ENCODE measurements at regions not wholly inside any gene's neighbourhood (a gene's known extent, or its start where the extent isn't known, plus 50 kb on each side); places are given as distances from the start of the nearest gene placed in this dataset.
A peak's percentile ranks its signal among the peaks of the same experiment; 100 is the strongest.

DNA sequence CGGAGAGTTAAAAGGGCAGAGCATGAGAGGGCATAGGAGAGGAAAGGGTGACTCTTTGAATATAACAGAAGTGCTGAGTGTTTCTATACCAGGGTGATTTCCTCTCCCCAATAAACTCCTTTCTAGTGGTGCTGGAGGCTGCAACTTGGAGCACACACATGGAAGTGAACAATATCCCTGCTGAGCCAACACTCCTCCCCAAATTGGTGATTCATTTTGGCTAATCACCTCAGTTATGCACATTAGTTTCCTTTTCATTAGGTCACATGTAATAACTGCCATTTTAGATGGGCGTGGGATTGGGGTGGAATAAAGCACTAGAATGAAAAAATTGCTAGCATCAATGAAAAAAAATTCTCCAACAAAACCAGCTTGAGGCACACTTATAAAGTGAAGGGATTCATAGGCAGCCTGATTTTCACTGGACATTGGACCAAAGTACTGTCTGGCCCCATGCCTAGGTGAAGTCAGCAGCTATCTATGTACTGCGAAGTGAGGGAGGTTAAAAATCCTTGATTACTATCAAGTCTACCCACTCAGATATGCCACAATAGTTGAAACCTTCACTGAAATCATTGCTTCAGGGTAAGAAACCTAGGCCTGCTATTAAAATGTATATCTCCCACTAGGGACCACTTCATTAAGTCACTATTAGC lies 174.0 kb downstream of the GLUD2 start:
- no peak overlapping the region for H3K4me3 Mint-ChIP-seq

DNA sequence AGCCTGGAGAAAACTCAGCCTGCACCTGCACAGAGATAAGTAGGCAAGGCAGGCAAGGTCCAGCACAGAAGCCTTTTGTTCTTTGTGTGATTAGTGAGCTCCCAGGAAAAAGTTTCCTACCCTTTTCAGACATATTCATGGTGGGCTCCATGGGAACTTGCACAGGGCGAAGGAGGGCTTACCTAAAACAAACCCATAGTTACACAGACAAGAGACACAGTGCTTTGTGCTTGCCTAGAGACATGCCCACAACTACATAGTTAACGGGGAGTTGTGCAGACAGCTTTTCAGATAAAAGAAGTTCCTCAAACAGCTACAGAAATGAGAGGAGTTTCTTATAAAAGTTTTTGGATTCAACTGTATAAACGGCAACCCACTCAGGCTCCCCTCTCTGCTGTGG lies 180.5 kb downstream of the GLUD2 start:
- H3K4me3 Mint-ChIP-seq, result no peak overlapping the region
- no peaks in the 10 kb centered on the region for H3K27me3 Mint-ChIP-seq
- ATAC-seq (replicated peaks), result no peak
- no peaks in the 10 kb centered on the region for H3K4me1 Mint-ChIP-seq
- no peaks in the 10 kb centered on the region for H3K9me3 Mint-ChIP-seq
- H3K27ac Mint-ChIP-seq, result no peak overlapping the region
- no peaks in the 10 kb centered on the region for H3K36me3 Mint-ChIP-seq (ENCODE audit: low read depth)

More for the DNA sequence above, 174.0 kb downstream of the GLUD2 start:
- no peaks in the 10 kb centered on the region for H3K36me3 Mint-ChIP-seq (ENCODE audit: low read depth)
- H3K9me3 Mint-ChIP-seq, result no peaks in the 10 kb centered on the region
- no peaks in the 10 kb centered on the region for H3K4me1 Mint-ChIP-seq
- H3K27me3 Mint-ChIP-seq, result no peaks in the 10 kb centered on the region
- ATAC-seq (replicated peaks), result no peak
- H3K27ac Mint-ChIP-seq, result no peak overlapping the region

DNA sequence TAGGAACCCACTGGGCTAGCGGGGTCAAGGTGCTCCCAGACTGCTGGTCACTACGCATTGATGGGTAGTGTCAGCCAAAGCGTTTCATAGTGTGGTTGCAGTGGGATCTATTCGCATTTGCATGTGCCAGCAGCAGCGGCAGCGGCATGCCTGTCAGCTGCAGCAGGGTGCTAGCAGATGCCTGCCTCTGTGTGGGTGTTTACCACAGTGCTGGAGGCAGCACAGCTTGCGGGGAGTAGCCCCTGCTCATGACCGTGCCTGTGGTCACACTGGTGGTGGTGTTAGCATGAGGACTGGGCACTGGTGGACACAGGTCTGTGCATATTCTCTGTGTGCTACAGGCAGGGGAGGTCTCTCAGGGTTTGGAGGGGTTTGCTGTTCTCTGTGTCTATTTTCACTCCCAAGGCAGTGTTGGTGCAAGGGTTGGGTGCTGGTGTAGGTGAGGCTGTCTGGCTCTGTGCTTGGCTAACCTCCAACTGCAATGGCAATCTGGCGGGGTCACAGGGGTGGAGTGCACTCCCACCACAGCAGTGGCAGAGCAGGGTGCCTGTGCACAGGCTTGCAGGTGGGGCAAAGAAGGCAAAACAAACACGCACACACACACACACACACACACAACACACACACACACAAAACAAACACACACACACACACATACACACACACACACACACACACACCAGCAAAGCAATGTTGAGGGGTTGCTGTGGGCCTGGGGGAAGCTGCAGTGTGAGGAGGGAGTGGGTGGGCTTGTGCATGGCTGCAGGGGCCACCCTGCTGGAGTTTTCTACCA lies 184.4 kb downstream of the GLUD2 start:
- Mint-ChIP-seq H3K27ac (no peak overlapping the region), H3K4me1 (no peaks in the 10 kb centered on the region), H3K27me3 (no peaks in the 10 kb centered on the region), H3K4me3 (no peak overlapping the region), H3K36me3 (ENCODE audit: low read depth) (no peaks in the 10 kb centered on the region), H3K9me3 (no peaks in the 10 kb centered on the region)
- ATAC-seq (replicated peaks), result no peak

DNA sequence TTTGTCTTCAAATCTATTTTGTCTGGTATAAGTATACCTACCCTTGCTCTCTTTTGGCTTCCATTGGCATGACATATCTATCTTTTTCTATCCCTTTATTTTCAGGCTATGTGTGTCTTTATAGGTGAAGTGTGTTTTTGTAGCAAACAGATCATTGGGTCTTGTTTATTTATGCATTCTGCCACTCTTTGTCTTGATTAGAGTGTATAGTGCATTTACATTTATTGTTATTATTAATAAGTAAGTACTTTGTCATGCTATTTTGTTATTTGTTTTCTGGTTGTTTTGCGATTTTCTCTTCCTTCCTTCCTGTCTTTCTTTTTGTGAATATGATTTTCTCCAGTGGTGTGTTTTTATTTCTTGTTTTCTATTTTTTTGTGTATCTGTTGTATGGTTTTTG lies 188.6 kb downstream of the GLUD2 start:
- Mint-ChIP-seq H3K27me3 (no peaks in the 10 kb centered on the region), H3K9me3 (no peaks in the 10 kb centered on the region), H3K4me3 (no peak overlapping the region), H3K36me3 (ENCODE audit: low read depth) (no peaks in the 10 kb centered on the region), H3K4me1 (no peaks in the 10 kb centered on the region), H3K27ac (no peak overlapping the region)
- ATAC-seq (replicated peaks), result no peak

DNA sequence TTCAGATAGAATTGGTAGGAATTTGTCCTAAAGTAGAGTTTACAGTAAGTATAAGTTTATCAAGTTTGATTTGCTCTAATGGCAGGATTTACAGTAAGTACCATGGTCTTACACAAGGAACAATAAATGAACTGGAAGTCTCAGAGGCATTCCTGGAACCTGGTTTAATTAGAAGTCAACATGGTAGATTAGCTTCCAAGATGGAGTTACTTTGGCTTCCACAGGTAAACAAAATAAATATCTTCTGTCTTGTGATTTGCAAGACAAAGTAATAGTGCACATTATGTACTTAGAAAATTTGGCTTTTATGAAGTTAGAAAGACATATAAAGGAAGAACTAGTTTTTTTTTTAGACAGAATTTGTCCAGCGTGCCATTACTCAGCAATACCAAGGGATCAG lies 190.7 kb downstream of the GLUD2 start:
- no peaks in the 10 kb centered on the region for H3K4me1 Mint-ChIP-seq
- peaks cover 6% of the 10 kb centered on the region for H3K27me3 Mint-ChIP-seq
- no peak overlapping the region for H3K27ac Mint-ChIP-seq
- H3K9me3 Mint-ChIP-seq, result peaks cover 4% of the 10 kb centered on the region
- no peak overlapping the region for H3K4me3 Mint-ChIP-seq
- no peak for ATAC-seq (replicated peaks)
- H3K36me3 Mint-ChIP-seq (ENCODE audit: low read depth), result no peaks in the 10 kb centered on the region

DNA sequence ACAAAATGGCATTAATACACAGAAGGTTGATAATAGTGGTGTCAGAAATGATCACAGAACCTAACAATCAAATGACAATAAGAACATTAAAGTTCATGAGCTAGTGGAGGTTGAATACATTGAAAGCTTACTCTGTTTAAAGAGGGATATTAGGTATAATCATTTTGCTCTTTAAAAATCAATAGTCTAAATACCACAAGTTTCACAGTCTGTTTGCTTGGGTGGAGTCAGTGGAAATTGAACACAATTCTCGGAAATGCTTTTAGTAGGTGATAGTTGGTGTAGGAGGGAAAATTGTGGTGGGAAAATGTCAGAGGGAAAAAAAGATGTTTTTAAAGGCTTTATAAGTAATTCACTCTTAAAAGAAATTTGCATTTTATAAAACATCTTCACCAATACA lies 197.1 kb downstream of the GLUD2 start:
- peaks cover 4% of the 10 kb centered on the region for H3K9me3 Mint-ChIP-seq
- no peak overlapping the region for H3K27ac Mint-ChIP-seq
- H3K36me3 Mint-ChIP-seq (ENCODE audit: low read depth), result no peaks in the 10 kb centered on the region
- no peak for ATAC-seq (replicated peaks)
- peaks cover 6% of the 10 kb centered on the region for H3K27me3 Mint-ChIP-seq
- H3K4me1 Mint-ChIP-seq, result no peaks in the 10 kb centered on the region
- no peak overlapping the region for H3K4me3 Mint-ChIP-seq

DNA sequence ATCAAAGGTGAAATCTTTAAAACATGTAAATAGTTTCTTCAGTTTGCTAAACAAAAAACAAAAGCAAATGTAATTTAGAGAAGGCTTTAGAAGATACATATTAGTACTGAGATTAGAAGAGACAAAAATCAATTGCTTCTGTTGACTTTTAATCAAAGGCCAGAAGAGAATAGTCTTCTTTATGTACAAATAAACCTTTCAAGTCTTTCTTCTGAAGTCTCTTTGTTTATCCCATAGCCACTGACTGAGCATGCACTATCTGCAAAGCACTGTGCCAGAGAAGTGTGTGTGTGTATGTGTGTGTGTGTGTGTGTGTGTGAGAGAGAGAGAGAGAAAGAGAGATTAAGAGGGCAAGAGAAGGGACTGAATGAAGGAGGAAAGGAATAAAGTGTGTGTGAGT lies 198.4 kb downstream of the GLUD2 start:
- no peaks in the 10 kb centered on the region for H3K4me1 Mint-ChIP-seq
- peaks cover 6% of the 10 kb centered on the region for H3K27me3 Mint-ChIP-seq
- no peak overlapping the region for H3K27ac Mint-ChIP-seq
- no peaks in the 10 kb centered on the region for H3K36me3 Mint-ChIP-seq (ENCODE audit: low read depth)
- peaks cover 4% of the 10 kb centered on the region for H3K9me3 Mint-ChIP-seq
- ATAC-seq (replicated peaks), result no peak
- H3K4me3 Mint-ChIP-seq, result no peak overlapping the region

DNA sequence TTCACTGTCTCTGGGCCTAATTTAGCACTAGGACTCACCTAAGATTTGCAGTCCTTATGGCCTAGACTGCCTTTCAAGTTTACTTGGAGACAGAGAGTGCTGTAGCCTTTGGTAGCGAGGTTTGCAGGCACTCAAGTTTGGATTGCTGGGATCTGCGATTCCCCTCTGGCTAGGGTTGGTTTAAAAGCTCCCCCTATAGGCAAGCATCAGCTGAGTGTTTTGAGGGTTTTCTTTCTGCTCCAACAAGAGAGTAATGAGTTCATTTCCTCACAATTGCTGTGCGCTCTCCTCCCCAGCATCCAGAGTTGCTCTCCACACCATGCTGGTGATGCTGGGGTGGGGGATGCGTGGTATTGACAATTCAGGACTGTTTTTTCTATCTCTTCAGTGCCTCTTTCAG lies 206.9 kb downstream of the GLUD2 start:
- no peaks in the 10 kb centered on the region for H3K9me3 Mint-ChIP-seq
- H3K27ac Mint-ChIP-seq, result no peak overlapping the region
- H3K4me1 Mint-ChIP-seq, result no peaks in the 10 kb centered on the region
- no peaks in the 10 kb centered on the region for H3K36me3 Mint-ChIP-seq (ENCODE audit: low read depth)
- H3K27me3 Mint-ChIP-seq, result no peaks in the 10 kb centered on the region
- H3K4me3 Mint-ChIP-seq, result no peak overlapping the region
- ATAC-seq (replicated peaks), result no peak

DNA sequence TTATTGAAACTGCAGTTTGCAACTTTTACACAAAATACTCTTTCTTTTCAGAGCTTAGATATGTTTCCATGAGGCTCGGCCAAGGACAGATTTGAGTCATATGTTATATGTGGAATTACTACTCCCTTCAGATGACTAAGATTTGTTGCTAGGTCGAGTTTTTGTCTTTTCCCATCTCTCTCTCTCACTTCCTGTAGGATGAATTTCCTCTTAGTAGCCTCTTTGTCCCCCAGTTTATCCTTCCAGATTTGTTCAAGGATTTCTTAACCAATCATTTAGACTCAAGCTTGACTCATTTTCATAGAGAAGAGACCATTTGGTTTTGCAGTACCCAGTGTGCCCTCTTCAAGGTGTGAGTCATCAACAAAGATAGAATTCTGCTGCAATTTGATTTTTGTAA lies 209.2 kb downstream of the GLUD2 start:
- no peaks in the 10 kb centered on the region for H3K27me3 Mint-ChIP-seq
- H3K27ac Mint-ChIP-seq, result no peak overlapping the region
- H3K9me3 Mint-ChIP-seq, result no peaks in the 10 kb centered on the region
- no peak for ATAC-seq (replicated peaks)
- no peaks in the 10 kb centered on the region for H3K36me3 Mint-ChIP-seq (ENCODE audit: low read depth)
- no peaks in the 10 kb centered on the region for H3K4me1 Mint-ChIP-seq
- H3K4me3 Mint-ChIP-seq, result no peak overlapping the region

DNA sequence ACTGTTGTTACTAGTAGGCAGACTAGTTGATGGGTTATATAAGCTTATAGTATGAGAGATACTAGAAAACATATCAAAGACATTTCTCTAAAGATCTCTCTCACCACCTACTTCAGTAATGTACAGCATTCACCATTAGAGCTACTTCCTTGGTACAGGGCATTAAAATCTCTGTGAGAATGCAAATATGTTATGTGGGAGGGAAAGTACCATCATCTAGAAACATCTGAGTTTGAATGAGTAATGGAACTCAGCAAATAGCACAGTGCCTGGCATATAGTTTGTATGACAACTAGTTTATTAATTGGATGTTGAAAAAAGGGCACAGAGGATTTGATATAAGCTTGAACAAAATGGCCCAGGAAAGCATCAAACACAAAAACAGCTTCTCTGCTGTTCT lies 211.1 kb downstream of the GLUD2 start:
- ATAC-seq (replicated peaks), result peak; percentile 58
- no peaks in the 10 kb centered on the region for H3K36me3 Mint-ChIP-seq (ENCODE audit: low read depth)
- no peak overlapping the region for H3K4me3 Mint-ChIP-seq
- H3K9me3 Mint-ChIP-seq, result no peaks in the 10 kb centered on the region
- no peak overlapping the region for H3K27ac Mint-ChIP-seq
- H3K4me1 Mint-ChIP-seq, result no peaks in the 10 kb centered on the region
- H3K27me3 Mint-ChIP-seq, result no peaks in the 10 kb centered on the region

DNA sequence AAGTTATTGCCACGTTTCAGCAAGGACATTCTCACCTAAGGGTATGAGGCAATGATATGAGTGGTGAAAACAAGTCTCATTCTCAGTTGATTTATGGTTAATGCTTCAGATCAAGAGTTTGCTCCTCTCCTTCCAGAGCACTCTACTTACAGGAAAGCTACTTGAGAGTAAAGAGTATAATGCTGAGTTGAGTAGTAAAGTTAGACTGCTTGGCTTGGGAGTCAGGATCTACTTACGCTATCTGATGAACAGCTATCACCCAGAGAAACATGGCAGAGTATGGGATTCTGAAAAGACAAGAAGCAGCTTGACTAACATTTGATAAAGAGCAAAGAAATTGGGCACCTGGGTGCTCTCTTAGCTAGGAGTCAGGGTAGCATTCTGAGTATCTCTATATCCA lies 211.8 kb downstream of the GLUD2 start:
- Mint-ChIP-seq H3K4me3 (no peak overlapping the region), H3K9me3 (no peaks in the 10 kb centered on the region), H3K27me3 (no peaks in the 10 kb centered on the region), H3K4me1 (no peaks in the 10 kb centered on the region), H3K36me3 (ENCODE audit: low read depth) (no peaks in the 10 kb centered on the region), H3K27ac (no peak overlapping the region)
- no peak for ATAC-seq (replicated peaks)

DNA sequence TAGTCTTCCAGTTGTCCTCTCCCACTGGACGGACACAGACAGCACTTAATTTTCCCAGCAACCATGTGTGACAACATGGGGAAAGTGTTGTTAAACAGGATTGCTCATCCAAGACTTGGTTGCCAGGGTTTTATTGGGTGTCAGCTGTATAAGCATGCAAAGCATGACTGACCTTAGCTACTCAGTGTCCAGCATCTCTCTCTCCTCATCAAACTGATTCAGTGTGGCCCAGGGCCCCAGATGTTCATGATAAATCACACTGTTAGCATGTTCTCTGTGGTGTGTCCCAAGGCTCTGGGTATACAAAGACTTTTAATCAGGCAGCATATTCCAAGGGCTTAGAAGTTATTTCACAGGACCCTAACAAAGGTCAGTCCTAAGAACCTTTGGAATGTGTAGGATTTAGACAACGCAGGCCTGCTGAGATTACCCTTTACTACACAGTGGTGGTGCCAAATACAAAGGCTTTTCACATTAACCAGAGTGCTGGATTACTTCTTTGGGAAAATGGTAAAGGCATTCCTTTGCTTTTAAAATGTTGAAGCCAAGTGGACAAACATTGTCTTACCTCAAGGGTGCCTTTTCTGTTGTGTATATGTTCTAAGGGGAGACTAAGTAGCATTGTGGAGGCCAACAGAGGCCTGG lies 213.3 kb downstream of the GLUD2 start:
- Mint-ChIP-seq H3K4me1 (no peaks in the 10 kb centered on the region), H3K4me3 (no peak overlapping the region), H3K27me3 (no peaks in the 10 kb centered on the region), H3K9me3 (no peaks in the 10 kb centered on the region), H3K36me3 (ENCODE audit: low read depth) (no peaks in the 10 kb centered on the region), H3K27ac (no peak overlapping the region)
- ATAC-seq (replicated peaks), result no peak

DNA sequence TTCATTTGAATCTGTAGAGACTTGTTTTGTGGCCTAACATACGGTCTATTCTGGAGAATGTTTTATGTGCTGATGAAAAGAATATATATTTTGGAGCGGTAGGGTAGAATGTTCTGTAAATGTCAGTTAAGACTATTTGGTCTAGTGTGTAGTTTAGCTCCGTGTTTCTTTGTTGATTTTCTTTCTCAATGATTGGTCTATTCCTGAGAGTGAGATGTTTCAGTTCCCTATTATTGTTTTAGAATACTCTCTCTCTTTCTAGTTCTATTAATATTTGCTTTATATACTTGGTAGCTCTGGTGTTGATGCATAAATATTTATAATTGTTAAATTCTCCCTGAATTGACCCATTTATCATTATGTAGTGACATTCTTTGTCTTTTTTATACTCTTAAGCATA lies 236.5 kb downstream of the GLUD2 start:
- no peaks in the 10 kb centered on the region for H3K9me3 Mint-ChIP-seq
- no peaks in the 10 kb centered on the region for H3K27me3 Mint-ChIP-seq
- ATAC-seq (replicated peaks), result no peak
- H3K4me1 Mint-ChIP-seq, result no peaks in the 10 kb centered on the region
- H3K36me3 Mint-ChIP-seq (ENCODE audit: low read depth), result no peaks in the 10 kb centered on the region
- H3K27ac Mint-ChIP-seq, result no peak overlapping the region
- no peak overlapping the region for H3K4me3 Mint-ChIP-seq

DNA sequence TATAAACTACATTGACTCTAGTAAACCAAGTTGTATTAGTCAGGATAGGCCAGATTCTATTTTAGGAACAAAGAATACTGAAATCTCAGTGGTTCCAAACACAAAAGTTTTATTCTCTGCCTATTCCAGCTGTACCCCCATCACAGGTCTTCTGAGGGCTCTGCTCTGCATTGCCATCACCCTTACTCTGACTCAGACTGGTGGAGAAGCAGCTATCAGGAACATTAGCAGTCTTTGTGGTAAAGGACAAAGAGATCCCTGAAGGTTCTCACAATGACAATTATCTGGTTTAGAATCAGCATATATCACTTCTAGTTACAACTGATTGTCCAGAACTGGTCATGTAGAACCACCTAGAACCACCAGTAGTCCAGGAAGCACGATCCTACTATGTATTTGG lies 251.1 kb downstream of the GLUD2 start:
- H3K27ac Mint-ChIP-seq, result no peak overlapping the region
- ATAC-seq (replicated peaks), result peak; percentile 72

DNA sequence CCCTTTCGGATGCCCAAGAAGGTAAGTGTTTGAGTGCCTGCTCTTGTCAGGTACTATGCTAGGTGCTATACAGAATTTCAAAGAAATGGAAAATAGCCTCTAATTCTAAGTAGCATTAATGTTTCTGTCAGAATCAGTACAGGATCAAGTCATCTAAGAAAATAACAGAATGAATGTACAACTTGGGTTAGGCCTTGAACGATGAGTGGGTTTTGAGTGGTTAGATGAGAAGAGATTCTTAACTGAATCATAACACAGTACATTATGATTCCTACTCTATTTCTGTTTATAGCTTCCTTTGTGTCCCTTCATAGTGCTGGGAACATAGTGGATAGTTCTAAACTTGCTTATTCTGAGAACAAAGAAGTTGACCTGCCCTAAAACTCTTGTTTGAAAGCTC lies 253.9 kb downstream of the GLUD2 start:
- Mint-ChIP-seq H3K4me3 (no peak overlapping the region), H3K4me1 (no peaks in the 10 kb centered on the region), H3K27ac (no peak overlapping the region), H3K27me3 (no peaks in the 10 kb centered on the region), H3K36me3 (ENCODE audit: low read depth) (no peaks in the 10 kb centered on the region), H3K9me3 (no peaks in the 10 kb centered on the region)
- ATAC-seq (replicated peaks), result peak; percentile 78

More for the DNA sequence above, 251.1 kb downstream of the GLUD2 start:
- Mint-ChIP-seq H3K4me1 (no peaks in the 10 kb centered on the region), H3K27me3 (no peaks in the 10 kb centered on the region), H3K4me3 (no peak overlapping the region), H3K9me3 (no peaks in the 10 kb centered on the region), H3K36me3 (ENCODE audit: low read depth) (no peaks in the 10 kb centered on the region)
